ENCODE measurements at regions not wholly inside any gene's neighbourhood (a gene's known extent, or its start where the extent isn't known, plus 50 kb on each side); places are given as distances from the start of the nearest gene placed in this dataset.

DNA sequence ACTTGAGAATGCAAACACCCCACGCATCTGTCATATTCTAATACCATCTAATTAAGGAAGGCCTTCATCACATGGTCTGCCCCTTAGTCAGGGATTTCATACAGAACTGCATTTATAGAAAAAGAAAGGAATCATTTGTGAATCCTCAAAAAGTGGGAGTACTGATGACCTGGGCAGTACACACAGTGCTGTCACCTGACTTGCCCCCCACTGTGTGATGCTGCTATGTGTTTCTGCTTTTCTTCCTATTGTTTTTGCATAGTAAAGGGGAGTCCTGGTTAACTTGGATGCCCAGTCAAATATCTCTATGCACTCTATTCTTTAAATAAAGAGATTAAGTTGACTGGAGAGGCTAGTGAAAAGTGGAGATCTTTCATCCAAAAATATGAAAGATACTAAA, 1921.2 kb upstream of the PRR20A start:
- intact Hi-C loops (cut with DNase I) = no loop called here

GRCh38 chr13:55229906-55230569, 1910.7 kb upstream of the PRR20A start:
- ATAC-seq (no peak), DNase-seq (ENCODE audit: missing footprints) (no peak)
- intact Hi-C loops (cut with DNase I) = no loop called here

More for the DNA sequence above, 1921.2 kb upstream of the PRR20A start:
- ATAC-seq (no peak), DNase-seq (ENCODE audit: missing footprints) (no peak)

DNA sequence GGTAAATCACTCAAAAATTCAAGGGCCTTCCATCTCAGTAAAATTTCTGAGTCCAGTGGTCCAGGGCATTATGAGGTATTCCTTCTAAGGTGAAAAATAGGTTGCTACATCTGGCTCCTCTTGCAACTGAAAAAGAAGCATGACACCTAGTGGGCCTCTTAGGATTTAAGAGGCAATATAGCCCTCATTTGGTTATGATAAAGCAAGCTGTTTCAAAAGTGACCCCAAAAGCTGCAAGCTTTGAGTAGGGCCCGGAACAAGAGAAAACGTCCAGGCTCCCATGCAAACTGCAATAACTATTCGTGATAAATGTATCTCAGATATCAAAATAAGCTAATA, 1910.2 kb upstream of the PRR20A start:
- intact Hi-C loops (cut with DNase I) = no loop called here
- ATAC-seq (no peak), DNase-seq (ENCODE audit: missing footprints) (no peak)

GRCh38 chr13:55234311-55234710, 1906.4 kb upstream of the PRR20A start:
- intact Hi-C loops (cut with DNase I) = no loop called here
- DNase-seq (ENCODE audit: missing footprints) (no peak), ATAC-seq (no peak)

DNA sequence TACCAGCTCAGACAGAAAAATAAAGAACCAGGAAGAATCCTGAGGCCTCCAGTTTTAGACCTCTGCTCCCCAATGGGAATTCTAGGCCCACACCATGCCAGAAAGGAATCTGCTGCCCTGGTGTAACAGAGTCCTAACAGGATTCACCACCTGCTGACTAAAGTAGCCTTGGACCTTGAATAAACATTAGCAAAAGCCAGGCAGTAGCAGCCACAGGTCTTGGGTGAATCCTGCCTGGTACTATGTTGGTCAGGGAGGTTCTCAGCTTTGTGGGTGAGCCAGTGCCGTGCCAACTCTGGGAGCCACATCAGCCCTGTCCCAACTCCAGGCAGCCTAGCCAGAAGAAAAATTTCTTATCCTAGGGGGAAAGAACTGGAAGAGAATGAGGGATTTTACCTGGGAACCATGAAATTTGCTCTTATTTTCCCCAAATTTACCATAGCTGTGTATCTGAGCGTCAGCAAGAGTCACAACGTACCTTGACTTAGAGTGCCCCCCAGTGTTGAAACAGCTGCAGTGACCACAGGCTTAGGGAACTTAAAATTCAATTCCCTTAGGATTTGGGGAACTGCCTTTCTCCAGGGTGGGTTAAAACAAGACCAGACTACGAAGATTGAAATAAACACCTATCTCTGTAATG, 1895.6 kb upstream of the PRR20A start:
- DNase-seq (ENCODE audit: missing footprints) (no peak), ATAC-seq (no peak)
- intact Hi-C loops (cut with DNase I) = no loop called here

- ATAC-seq (no peak), DNase-seq (ENCODE audit: missing footprints) (no peak)
- intact Hi-C loops (cut with DNase I) = no loop called here
Measured at GRCh38 chr13:55255236-55255635, 1885.5 kb upstream of the PRR20A start.

DNA sequence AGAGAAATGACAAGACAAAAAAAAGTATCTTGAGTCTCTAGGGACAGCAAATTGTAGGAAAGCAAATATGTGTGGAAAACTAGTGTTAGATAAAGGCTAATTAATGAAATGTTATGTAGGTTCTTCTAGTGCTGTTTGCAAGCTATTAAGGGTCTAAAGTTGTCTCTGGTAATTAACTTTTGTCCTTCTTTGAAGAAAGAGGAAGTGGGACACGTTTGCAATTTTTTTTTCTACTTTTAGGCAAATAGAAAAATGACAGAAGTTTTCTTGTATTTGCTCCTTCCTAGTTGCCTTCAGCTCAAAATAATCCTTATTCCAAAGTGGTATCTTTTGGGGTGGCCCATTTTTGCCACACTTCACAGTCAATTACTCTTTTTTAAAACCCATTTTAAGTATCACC, 1877.7 kb upstream of the PRR20A start:
- DNase-seq (ENCODE audit: missing footprints) (no peak), ATAC-seq (no peak)
- intact Hi-C loops (cut with DNase I) = no loop called here

DNA sequence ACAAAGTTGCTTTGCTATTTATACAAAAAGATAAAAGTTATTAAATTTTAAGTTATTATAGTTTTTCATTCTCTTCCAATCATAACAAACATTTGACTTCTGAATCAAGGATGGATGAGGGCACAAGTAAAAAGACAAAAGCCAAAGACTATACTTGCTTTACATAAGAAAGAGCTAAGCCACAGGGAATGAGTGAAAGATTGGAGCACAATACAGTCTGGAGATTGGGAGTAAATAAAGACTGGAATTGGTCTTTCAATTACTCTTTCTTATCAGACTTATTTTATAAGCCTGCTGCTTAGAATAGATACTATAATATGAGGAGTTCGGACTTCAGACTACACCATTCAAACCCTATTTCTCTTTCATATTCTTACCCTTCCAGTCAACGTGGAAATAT, 1874.1 kb upstream of the PRR20A start:
- no peak for DNase-seq (ENCODE audit: missing footprints)
- ATAC-seq = no peak
- intact Hi-C loops (cut with DNase I) = no loop called here

- intact Hi-C loops (cut with DNase I) = no loop called here
- DNase-seq (ENCODE audit: missing footprints) (no peak), ATAC-seq (no peak)
Measured at GRCh38 chr13:55298201-55298600, 1842.5 kb upstream of the PRR20A start.

- ATAC-seq (no peak), DNase-seq (ENCODE audit: missing footprints) (no peak)
- intact Hi-C loops (cut with DNase I) = no loop called here
Measured at GRCh38 chr13:55302568-55302967, 1838.2 kb upstream of the PRR20A start.

GRCh38 chr13:55307909-55308308, 1832.8 kb upstream of the PRR20A start:
- no peak for DNase-seq (ENCODE audit: missing footprints)

GRCh38 chr13:55341891-55342290, 1798.8 kb upstream of the PRR20A start:
- DNase-seq (ENCODE audit: missing footprints) (no peak), ATAC-seq (no peak)
- intact Hi-C loops (cut with DNase I) = no loop called here

More at GRCh38 chr13:55307909-55308308, 1832.8 kb upstream of the PRR20A start:
- ATAC-seq = no peak
- intact Hi-C loops (cut with DNase I) = no loop called here

GRCh38 chr13:55345224-55345623, 1795.5 kb upstream of the PRR20A start:
- intact Hi-C loops (cut with DNase I) = no loop called here
- DNase-seq (ENCODE audit: missing footprints) = no peak
- ATAC-seq = no peak

DNA sequence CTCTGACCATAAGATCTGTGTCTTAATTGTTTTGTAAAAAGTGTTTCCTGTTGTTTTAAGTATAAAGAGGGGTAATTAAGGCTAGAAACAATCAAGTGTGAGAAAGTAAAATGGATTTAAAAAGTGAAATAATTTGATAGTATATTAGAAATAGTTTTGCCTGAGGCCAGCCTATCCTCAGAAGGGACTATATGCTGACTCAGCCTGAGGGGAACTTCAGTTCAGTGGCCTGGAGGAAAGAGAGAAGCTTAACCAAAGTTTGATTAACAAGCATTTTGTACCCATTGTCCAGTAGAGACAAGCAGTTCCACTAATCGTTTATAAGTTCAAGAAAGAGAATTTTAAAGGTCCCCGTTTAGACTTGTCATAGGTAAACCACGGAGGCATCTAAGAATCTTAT, 1793.2 kb upstream of the PRR20A start:
- ATAC-seq (no peak), DNase-seq (ENCODE audit: missing footprints) (no peak)
- intact Hi-C loops (cut with DNase I) = no loop called here

DNA sequence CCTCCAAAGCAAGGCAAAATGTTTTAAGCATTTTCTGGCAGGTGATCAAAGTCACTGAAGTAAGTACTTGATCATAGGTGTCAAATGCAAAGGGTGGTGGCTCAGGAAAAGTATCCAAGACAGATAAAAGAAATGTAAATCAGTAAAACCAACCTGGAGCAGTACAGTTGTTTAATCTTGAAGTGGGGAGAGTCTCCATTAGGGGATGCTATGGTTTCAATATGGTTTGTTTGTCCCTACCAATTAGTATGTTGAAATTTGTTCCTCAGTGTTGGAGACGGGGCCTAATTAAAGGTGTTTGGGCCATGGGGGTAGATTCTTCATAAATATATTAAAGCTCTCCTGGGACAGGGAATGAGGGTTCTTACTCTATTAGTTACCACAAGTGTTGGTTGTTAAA, 1781.7 kb upstream of the PRR20A start:
- ATAC-seq (no peak), DNase-seq (ENCODE audit: missing footprints) (no peak)
- intact Hi-C loops (cut with DNase I) = no loop called here

- intact Hi-C loops (cut with DNase I) = no loop called here
- DNase-seq (ENCODE audit: missing footprints) = no peak
- ATAC-seq = no peak
Measured at GRCh38 chr13:55361141-55361540, 1779.6 kb upstream of the PRR20A start.

- intact Hi-C loops (cut with DNase I) = no loop called here
- DNase-seq (ENCODE audit: missing footprints) (no peak), ATAC-seq (no peak)
Measured at GRCh38 chr13:55366676-55367075, 1774.0 kb upstream of the PRR20A start.

DNA sequence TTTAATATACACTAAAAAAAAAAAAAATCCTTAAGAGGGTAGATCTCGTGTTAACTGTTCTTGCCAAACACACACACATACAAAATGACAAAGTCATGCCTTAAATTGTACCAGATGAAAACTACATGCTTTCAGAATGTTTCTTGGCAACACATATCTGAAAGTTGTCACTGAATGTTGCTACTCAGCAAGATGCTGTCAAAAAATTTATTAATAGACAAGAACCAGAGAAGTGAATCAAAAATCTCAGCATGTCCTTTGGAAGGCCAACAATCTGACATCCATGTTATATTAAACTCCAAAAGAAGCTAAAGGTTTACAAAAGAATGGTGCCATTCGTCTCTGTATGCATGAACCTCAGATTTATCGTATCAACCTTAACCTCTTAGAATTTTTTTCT, 1746.2 kb upstream of the PRR20A start:
- intact Hi-C loops (cut with DNase I) = no loop called here
- no peak for ATAC-seq
- no peak for DNase-seq (ENCODE audit: missing footprints)

DNA sequence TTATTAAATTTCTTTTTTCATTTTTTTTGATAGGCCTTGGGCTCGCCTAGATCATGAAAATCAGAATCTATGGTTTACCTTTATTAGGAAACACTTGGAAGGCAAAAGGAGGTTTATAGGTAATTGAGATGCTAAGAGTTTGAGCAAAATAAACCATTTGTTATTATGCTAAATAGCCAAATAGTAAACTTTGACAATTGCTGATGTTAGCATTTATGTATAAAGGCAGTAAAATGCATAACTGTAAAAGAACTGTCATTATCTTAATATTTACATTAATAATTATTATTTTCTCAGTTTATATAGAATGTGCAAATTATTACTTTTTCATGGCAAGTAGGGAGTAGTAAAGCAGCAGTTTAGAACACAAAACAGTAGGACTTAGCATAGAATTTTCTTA, 1737.8 kb upstream of the PRR20A start:
- ATAC-seq (no peak), DNase-seq (ENCODE audit: missing footprints) (no peak)
- intact Hi-C loops (cut with DNase I) = no loop called here

DNA sequence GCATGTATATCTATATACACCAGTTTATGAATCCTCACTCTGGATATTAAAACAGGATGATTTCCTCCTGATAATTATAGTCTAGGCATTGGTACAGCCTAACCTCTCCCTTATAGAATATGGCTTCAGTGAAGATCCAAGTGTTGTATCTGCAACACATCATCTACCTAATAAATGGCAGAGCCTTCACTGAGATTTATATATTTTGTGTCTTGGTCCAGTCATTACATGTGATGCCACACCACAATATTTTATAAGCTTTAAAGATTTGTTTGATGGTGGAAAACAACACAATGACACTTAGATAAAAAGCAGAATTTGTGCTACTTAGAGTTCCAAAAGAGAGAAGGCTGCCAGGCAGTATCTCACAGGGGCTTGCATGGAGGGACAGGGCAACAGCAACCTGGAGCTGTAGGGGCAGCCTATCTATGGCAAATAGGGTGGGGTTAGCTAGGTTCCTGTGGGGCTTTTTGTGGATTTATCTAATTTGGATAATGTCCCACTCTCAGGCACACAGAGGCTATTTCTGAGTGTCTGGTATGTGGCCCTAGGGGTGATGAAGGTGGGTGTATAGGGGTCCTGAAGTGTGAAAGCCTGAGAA, 1736.7 kb upstream of the PRR20A start:
- intact Hi-C loops (cut with DNase I) = no loop called here
- ATAC-seq = no peak

More for the DNA sequence above, 1736.7 kb upstream of the PRR20A start:
- no peak for DNase-seq (ENCODE audit: missing footprints)
